ENCODE measurements at regions not wholly inside any gene's neighbourhood (a gene's known extent, or its start where the extent isn't known, plus 50 kb on each side); places are given as distances from the start of the nearest gene placed in this dataset. TPM values are rescaled to one million over a fixed set of nuclear protein-coding genes. Genes with fewer than 3 reads are reported as not detected.

DNA sequence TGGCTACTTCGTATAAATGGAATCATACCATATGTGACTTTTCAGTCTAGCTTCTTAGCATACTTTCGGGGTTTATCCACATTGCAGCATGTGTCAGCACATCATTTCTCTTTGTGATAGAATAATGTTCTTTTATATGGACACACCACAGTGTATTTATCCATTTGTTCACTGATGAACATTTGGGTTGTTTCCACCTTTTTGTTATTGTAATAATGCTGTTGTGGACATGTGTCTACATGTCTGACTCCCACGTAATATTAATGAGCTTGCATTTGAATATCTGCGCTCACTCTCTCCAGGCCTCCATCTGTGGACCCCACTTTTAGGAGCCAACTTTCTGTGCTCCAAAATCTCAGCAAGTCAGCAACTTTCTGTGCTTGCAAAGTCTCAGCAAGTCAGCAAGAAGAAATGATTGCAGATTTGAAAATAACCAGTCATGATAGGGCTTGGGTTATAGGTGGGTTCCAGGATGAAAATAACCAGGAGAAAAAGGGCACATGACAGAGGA is 53.9 kb upstream of the GALNT18 start:
- Histone ChIP-seq H3K9ac (ENCODE audit: extremely low read depth, low read length, poor library complexity, severe bottlenecking) (no peak overlapping the region), H3K36me3 (ENCODE audit: control insufficient read depth, insufficient read depth, low read length) (no peaks in the 10 kb centered on the region), H3K4me3 (ENCODE audit: low read length) (no peak overlapping the region), H3K27ac (ENCODE audit: low read depth, low read length) (no peak overlapping the region), H3K9me3 (ENCODE audit: control insufficient read depth, low read length) (no peaks in the 10 kb centered on the region), H3K4me1 (ENCODE audit: control insufficient read depth, insufficient read depth, low read length) (no peaks in the 10 kb centered on the region), H3K27me3 (ENCODE audit: control insufficient read depth, insufficient read depth, low read length, poor library complexity, severe bottlenecking) (no peaks in the 10 kb centered on the region)
- H3K9me3 Mint-ChIP-seq, result no peaks in the 10 kb centered on the region
- no peak overlapping the region for H3K4me3 Mint-ChIP-seq
- TF ChIP-seq, protein P1, sequence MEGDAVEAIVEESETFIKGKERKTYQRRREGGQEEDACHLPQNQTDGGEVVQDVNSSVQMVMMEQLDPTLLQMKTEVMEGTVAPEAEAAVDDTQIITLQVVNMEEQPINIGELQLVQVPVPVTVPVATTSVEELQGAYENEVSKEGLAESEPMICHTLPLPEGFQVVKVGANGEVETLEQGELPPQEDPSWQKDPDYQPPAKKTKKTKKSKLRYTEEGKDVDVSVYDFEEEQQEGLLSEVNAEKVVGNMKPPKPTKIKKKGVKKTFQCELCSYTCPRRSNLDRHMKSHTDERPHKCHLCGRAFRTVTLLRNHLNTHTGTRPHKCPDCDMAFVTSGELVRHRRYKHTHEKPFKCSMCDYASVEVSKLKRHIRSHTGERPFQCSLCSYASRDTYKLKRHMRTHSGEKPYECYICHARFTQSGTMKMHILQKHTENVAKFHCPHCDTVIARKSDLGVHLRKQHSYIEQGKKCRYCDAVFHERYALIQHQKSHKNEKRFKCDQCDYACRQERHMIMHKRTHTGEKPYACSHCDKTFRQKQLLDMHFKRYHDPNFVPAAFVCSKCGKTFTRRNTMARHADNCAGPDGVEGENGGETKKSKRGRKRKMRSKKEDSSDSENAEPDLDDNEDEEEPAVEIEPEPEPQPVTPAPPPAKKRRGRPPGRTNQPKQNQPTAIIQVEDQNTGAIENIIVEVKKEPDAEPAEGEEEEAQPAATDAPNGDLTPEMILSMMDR (conservative IDR thresholded peaks at IDR 0.05), result no peak
- no peak for DNase-seq
- H3K27ac Mint-ChIP-seq, result no peak overlapping the region
- peaks cover 16% of the 10 kb centered on the region for H3K4me1 Mint-ChIP-seq
- no peaks in the 10 kb centered on the region for H3K36me3 Mint-ChIP-seq (ENCODE audit: low read depth)
- 93 to 100% methylated on average over 4 of the region's 4 CpGs for WGBS, 2 experiments (ENCODE audit: insufficient coverage in 1 of 2, insufficient read length in 1 of 2)
- H3K27me3 Mint-ChIP-seq (ENCODE audit: insufficient read depth), result peaks cover 27% of the 10 kb centered on the region

DNA sequence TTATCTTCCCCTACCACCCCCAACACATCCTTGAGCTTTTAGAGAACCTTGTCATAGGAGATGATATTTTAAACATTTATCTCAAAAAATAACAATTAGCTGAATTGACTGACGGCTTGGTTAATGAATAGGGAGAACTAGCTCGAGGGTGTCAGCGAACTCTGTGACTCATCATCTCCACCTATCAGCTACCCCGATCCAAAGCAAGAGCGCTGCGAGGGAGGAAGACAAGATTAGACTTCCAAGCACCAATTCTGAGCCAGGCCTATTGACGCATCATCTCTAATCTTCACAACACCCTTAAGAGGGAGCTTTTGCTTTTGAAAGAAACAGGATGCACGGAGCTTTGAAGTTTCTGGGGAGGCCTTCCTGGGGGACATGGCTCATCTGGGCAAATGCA is 51.0 kb upstream of the GALNT18 start:
- no peak overlapping the region for H3K27ac Mint-ChIP-seq
- Histone ChIP-seq H3K27me3 (ENCODE audit: control insufficient read depth, insufficient read depth, low read length, poor library complexity, severe bottlenecking) (no peaks in the 10 kb centered on the region), H3K27ac (ENCODE audit: low read depth, low read length) (no peak overlapping the region), H3K4me3 (ENCODE audit: low read length) (no peak overlapping the region), H3K36me3 (ENCODE audit: control insufficient read depth, insufficient read depth, low read length) (no peaks in the 10 kb centered on the region), H3K9ac (ENCODE audit: extremely low read depth, low read length, poor library complexity, severe bottlenecking) (no peak overlapping the region), H3K9me3 (ENCODE audit: control insufficient read depth, low read length) (no peaks in the 10 kb centered on the region), H3K4me1 (ENCODE audit: control insufficient read depth, insufficient read depth, low read length) (no peaks in the 10 kb centered on the region)
- no peaks in the 10 kb centered on the region for H3K9me3 Mint-ChIP-seq
- H3K4me1 Mint-ChIP-seq, result peaks cover 5% of the 10 kb centered on the region
- H3K36me3 Mint-ChIP-seq (ENCODE audit: low read depth), result no peaks in the 10 kb centered on the region
- H3K4me3 Mint-ChIP-seq, result no peak overlapping the region
- TF ChIP-seq, protein P1 (conservative IDR thresholded peaks at IDR 0.05), result no peak
- WGBS, 2 experiments (ENCODE audit: insufficient coverage in 1 of 2, insufficient read length in 1 of 2), result 78 to 86% methylated on average over 6 to 8 of the region's 8 CpGs
- no peak for DNase-seq
- H3K27me3 Mint-ChIP-seq (ENCODE audit: insufficient read depth), result peaks cover 32% of the 10 kb centered on the region

DNA sequence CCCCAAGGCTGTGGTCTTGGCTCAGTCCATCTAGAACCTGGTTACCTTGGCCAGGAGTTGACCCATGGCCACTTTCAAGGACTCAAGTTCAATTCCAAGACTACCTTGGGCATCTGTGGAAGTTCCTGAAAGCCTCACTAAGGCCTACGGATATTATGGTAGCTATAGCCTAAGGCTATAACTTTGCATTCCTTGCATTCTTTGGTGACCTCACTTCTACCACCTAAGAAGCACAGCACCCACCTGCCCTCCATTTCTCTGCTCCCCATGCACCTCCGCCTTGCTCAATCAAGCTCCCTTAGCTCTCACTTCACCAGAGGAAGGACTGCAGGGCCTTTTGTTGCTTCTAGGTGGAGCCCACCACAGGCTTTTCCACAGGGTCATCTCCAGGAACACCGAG is 50.3 kb upstream of the GALNT18 start:
- Mint-ChIP-seq H3K9me3 (peaks cover 4% of the 10 kb centered on the region), H3K27ac (no peak overlapping the region), H3K4me1 (peaks cover 5% of the 10 kb centered on the region), H3K36me3 (ENCODE audit: low read depth) (no peaks in the 10 kb centered on the region), H3K4me3 (no peak overlapping the region), H3K27me3 (ENCODE audit: insufficient read depth) (peaks cover 34% of the 10 kb centered on the region)
- TF ChIP-seq, protein P1 (conservative IDR thresholded peaks at IDR 0.05), result no peak
- no peak overlapping the region for H3K4me3 ChIP-seq (ENCODE audit: low read length)
- no peak for DNase-seq
- no peak overlapping the region for H3K27ac ChIP-seq (ENCODE audit: low read depth, low read length)
- 87 to 93% methylated on average over 2 to 3 of the region's 3 CpGs for WGBS, 2 experiments (ENCODE audit: insufficient coverage in 1 of 2, insufficient read length in 1 of 2)
- no peaks in the 10 kb centered on the region for H3K4me1 ChIP-seq (ENCODE audit: control insufficient read depth, insufficient read depth, low read length)
- no peak overlapping the region for H3K9ac ChIP-seq (ENCODE audit: extremely low read depth, low read length, poor library complexity, severe bottlenecking)
- H3K36me3 ChIP-seq (ENCODE audit: control insufficient read depth, insufficient read depth, low read length), result no peaks in the 10 kb centered on the region
- peaks cover 5% of the 10 kb centered on the region for H3K9me3 ChIP-seq (ENCODE audit: control insufficient read depth, low read length)
- H3K27me3 ChIP-seq (ENCODE audit: control insufficient read depth, insufficient read depth, low read length, poor library complexity, severe bottlenecking), result no peaks in the 10 kb centered on the region

Small RNA genes lying in the stretch of these regions (microRNA-seq; reads per million reads assigned to microRNA genes)
- gene MIR8070 (ENCODE audit: borderline microRNAs expressed), result not detected
